K562 (cell line): ENCODE measurements at regions not wholly inside any gene's neighbourhood (a gene's known extent, or its start where the extent isn't known, plus 50 kb on each side); places are given as distances from the start of the nearest gene placed in this dataset.

Source experiments
- BHLHE40 ChIP-seq: IDR thresholded peaks from 2 replicates; pipeline ENCODE4 v1.6.1; 2011; ENCODE audit warnings: low read length, improper control_type of control experiment
- CC2D1A ChIP-seq: fragments of 450-650 bp; IDR thresholded peaks from 2 replicates; pipeline ENCODE4 v1.6.1; 2017; ENCODE audit warnings: mild to moderate bottlenecking
- EHMT2 ChIP-seq: fragments of 450-650 bp; IDR thresholded peaks from 2 replicates; pipeline ENCODE4 v1.6.1; 2018; ENCODE audit warnings: antibody characterized with exemption
- HSF4 ChIP-seq: fragments of 250-450 bp; sonication (Bioruptor Pico); IDR thresholded peaks from 2 replicates; pipeline ENCODE4 v2.1.2; 2022; ENCODE audit warnings: mild to moderate bottlenecking, moderate library complexity, borderline replicate concordance
- KDM1A ChIP-seq, 2 experiments: fragments of 450-650 bp; IDR thresholded peaks; 2 replicates each; pipeline ENCODE4 v1.6.1; 2016; ENCODE audit warnings: mild to moderate bottlenecking in 2 of 2
- MAFK ChIP-seq: IDR thresholded peaks from 2 replicates; pipeline ENCODE4 v1.6.1; 2011; ENCODE audit warnings: low read length, improper control_type of control experiment
- NFIC ChIP-seq: fragments of 450-650 bp; IDR thresholded peaks from 2 replicates; pipeline ENCODE4 v1.6.1; 2017; ENCODE audit warnings: mild to moderate bottlenecking, inconsistent platforms
- POLR2AphosphoS5 ChIP-seq: IDR thresholded peaks from 2 replicates; pipeline ENCODE4 v1.6.1; 2011; ENCODE audit warnings: mild to moderate bottlenecking, low read depth, low read length, moderate library complexity; ENCODE audit not compliant: control insufficient read depth, insufficient read depth
- TF ChIP-seq, protein P1 (sequence below), 3 experiments: fragments of 200-800 bp in 1 of 3; fragments of 250-450 bp in 1 of 3; fragments of 450-650 bp in 1 of 3; sonication (Bioruptor Pico) in 1 of 3; sonication (Bioruptor generic) in 1 of 3; formaldehyde crosslinking in 1 of 3; IDR thresholded peaks; 2 replicates each; pipeline versions ENCODE4 v1.6.1 to v1.8.0; 2016 to 2022; ENCODE audit warnings: mild to moderate bottlenecking in 2 of 3, missing genetic modification characterization in 2 of 3, missing compliant biosample characterization in 1 of 3, moderate library complexity in 1 of 3

DNA sequence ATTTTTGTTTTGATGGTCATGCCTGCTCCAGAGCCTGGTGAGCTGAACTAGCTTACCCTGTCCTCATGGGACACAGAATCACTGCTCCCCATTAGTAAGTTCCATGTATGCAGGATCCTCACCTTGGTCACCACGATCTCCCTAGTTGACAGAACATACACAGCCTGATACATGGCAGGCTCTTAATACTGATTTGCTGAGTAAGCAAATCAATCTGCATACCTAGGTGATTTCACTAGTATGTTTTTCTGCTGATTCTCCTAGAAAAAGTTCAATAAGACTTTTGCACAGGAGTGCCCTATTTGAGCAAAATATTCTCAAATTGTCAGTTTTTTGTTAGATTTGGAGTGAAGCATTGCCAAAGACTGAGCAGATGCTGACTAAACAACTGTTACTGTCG, 113.7 kb downstream of the ACER2 start:
- TF ChIP-seq POLR2AphosphoS5 (no peak), HSF4 (CRISPR knock-in tag) (no peak), KDM1A (IDR thresholded peaks at IDR 0.05) (no peak), MAFK (peak; percentile 95), NFIC (no peak), BHLHE40 (no peak), EHMT2 (no peak), CC2D1A (no peak)
- TF ChIP-seq, protein P1, sequence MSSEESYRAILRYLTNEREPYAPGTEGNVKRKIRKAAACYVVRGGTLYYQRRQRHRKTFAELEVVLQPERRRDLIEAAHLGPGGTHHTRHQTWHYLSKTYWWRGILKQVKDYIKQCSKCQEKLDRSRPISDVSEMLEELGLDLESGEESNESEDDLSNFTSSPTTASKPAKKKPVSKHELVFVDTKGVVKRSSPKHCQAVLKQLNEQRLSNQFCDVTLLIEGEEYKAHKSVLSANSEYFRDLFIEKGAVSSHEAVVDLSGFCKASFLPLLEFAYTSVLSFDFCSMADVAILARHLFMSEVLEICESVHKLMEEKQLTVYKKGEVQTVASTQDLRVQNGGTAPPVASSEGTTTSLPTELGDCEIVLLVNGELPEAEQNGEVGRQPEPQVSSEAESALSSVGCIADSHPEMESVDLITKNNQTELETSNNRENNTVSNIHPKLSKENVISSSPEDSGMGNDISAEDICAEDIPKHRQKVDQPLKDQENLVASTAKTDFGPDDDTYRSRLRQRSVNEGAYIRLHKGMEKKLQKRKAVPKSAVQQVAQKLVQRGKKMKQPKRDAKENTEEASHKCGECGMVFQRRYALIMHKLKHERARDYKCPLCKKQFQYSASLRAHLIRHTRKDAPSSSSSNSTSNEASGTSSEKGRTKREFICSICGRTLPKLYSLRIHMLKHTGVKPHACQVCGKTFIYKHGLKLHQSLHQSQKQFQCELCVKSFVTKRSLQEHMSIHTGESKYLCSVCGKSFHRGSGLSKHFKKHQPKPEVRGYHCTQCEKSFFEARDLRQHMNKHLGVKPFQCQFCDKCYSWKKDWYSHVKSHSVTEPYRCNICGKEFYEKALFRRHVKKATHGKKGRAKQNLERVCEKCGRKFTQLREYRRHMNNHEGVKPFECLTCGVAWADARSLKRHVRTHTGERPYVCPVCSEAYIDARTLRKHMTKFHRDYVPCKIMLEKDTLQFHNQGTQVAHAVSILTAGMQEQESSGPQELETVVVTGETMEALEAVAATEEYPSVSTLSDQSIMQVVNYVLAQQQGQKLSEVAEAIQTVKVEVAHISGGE (CRISPR knock-in tag; IDR thresholded peaks at IDR 0.05) = no peak
